Amniotic stem cell (primary cell): ENCODE measurements at regions not wholly inside any gene's neighbourhood (a gene's known extent, or its start where the extent isn't known, plus 50 kb on each side); places are given as distances from the start of the nearest gene placed in this dataset.

Source experiments
- DNase-seq: peaks from one replicate; lab custom pipeline; 2025; lab: John Stamatoyannopoulos, UW

- no peak for DNase-seq
Measured at GRCh38 chr18:28626756-28627155, 449.8 kb upstream of the CDH2 start.

DNA sequence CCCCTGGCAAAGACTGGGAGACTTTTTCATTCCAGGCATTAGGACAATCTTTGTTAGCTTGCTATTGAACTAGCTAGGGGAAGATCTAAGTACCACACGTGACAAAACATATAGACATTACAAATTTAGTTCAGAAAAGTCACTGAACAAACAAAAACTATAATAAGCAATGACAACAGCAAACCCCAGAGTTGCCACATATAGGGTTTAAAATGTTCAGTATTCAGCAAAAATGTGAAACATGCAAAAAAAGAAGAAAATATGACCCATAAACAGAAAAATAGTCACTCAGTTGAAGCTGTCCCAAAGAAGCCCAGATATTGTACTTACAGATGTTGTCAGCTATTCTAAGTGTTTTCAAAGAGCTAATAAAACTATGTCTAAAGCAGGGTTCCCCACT, 431.1 kb upstream of the CDH2 start:
- DNase-seq = no peak

GRCh38 chr18:28606686-28607085, 429.8 kb upstream of the CDH2 start:
- DNase-seq = no peak

DNA sequence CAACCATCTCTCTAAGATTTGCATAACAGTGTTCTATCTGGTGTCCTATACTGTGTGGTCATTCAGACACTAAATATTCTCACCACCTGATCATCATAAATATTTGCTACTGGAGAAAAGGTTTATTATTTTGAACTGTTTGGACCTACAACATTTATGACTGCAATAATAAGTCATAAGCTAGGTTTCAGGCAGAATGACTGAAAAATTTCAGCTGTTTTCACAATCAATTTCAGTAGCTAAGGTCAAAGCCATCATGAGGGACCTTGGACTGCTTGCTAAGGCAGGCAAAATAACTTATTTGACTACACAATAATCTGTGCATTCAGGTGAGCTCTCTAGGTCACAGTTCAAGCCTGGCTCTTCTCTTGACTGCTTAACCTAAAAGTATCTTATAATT, 425.5 kb upstream of the CDH2 start:
- DNase-seq = no peak

DNA sequence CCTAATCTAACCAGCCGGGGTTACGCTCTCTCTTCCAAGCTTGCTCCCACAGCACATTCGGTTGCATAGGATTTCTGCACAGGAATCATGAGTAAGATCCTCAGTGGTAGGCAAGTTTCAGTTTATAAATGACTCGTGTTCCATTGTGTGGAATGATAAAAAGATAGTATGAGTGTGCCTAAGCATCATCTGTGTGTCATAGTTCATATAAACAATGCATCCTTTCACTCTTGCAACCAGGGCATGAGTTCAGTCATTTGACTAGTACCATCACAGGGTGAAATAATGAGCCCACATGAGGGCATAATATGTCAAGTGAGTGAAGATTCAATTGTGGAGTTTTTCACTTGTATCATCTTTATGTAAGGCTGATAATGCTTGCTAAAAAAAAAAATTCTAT, 417.1 kb upstream of the CDH2 start:
- DNase-seq = no peak

GRCh38 chr18:28588884-28589549, 412.1 kb upstream of the CDH2 start:
- no peak for DNase-seq

DNA sequence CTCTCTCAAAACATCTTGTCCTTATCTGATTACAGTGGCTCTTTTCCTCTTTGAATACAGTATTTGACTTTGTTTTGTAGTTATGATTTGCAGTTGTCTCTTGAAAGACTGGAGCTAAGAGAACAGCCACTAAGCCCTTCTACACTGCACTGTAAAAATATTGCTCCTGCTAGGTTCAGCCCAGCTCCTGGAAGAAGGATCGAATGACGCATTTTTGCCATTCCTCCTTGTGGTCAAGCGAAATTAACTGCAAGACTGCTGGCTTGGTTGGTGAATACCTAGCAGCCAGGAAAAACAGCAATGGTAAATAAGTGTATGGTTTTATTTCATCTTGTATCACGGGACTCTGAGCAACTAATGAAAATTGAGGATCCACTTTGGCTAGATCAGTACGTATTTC, 407.8 kb upstream of the CDH2 start:
- DNase-seq = peak; percentile 58

DNA sequence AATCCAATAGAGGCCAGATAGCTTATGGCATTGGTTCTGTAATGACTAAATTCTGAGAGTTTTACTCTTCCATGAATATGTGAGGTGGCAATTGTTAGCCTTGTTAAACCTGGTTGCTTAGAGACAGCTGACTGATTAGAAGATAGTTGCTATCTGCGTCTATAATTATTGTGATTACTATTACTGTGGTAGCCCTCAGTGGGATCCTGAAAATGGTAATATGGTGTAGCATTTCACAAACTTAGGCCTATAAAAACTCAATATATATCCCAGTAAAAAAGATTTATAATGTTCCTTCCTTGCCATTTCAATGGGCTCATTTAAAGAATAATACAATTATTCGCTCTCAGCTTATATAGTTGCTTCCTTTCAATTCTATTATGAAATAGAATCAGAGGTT, 405.8 kb upstream of the CDH2 start:
- no peak for DNase-seq

DNA sequence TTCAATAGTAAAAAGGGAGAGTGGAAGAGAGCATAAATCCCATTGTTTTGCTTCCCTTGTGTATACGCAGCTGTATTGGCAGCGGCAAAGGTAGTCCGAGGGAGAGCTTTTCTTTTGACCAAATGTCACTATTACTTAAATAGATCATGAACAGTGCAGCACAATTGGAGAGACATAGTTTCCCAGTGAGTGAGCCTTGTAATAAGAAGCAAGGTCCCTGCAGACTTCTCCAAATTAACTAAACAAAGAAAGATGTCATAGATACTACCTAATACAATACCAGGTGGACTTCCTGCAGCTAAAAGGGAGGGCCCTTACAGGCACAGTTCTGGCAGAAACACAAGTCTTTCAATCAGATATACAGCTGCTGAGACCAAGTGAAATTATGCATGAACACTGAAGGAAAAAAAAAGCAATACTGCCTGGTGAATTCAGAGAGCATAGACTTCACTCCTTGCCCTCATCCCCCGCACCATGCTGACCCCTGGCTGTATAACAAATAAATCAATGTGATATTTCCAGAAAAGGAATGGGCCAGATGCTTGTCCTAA, 404.7 kb upstream of the CDH2 start:
- DNase-seq = no peak

- no peak for DNase-seq
Measured at GRCh38 chr18:28576941-28577340, 400.0 kb upstream of the CDH2 start.

DNA sequence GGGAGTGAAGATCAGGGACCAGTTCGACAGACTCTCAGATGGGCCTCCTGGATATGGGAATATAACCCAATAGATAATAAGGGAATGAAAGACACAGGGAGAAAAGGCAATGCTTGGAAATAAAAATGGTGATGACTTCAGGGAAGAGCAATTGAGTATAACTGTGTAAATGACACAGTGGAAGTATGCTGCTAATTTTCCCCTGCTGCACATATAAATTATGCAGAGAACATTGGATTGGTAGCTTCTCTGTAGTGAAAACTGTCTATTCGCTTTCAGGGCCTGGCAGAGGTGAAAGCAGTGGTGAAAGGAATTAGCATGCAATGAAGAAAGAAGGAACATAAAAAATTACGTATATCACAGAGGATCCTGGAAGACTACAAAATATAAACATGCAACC, 398.2 kb upstream of the CDH2 start:
- DNase-seq = no peak

DNA sequence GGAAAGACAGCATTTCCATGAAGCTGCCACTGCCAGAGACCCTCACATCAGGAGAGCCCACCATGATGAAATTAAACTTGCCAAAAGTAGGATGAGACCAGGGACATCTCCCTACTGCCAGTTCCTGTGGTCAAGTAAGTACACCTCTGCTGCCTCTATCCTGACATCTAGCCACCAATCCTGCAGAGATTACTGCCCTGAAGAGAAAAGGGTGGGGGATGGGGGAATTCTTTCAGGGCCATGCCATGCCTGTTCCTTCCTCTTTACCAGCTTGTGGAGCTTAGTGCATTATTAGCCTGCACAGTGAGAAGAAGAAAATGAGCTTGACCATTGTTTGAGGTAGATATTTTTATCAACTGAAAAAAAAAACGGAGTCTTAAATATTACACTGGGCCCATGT, 397.2 kb upstream of the CDH2 start:
- no peak for DNase-seq

DNA sequence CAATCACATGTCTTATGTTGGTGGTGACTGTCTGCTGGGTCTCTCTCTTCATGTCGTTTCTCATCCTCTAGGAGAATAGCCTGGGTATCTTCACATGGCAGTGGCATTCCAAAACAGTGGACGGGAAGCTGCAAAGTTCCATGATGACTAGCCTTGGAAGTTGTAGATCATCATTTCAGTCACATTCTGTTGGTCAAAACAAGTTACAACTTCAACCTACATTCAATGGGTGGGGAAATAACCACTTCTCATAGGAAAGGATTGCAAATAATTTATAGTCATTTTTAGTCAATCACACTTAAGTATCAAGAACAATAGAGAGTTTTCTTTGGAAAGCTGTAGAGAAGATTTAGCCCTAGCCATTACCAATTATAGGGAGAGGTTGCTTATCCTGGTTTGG, 395.0 kb upstream of the CDH2 start:
- no peak for DNase-seq

GRCh38 chr18:28560331-28560730, 383.4 kb upstream of the CDH2 start:
- no peak for DNase-seq

DNA sequence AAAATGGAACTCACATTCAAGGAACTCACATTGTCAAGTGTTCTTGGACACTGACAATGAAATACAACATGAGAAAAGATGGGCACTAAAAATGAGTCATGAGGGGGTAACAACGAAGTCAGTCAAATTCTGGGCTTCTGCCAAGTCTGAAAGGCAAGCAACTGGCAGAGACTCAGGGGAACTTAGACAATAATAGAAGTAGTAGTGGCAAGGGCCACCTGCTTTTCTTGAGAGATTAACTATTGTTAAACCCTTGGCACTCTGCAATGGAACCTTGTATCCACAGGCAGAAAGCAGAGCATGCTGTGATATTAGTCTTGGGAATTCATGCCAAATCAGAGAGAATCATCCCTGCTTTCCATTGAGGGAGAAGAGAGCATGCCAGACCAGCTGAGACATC, 382.6 kb upstream of the CDH2 start:
- no peak for DNase-seq

GRCh38 chr18:28541934-28542333, 365.0 kb upstream of the CDH2 start:
- no peak for DNase-seq

DNA sequence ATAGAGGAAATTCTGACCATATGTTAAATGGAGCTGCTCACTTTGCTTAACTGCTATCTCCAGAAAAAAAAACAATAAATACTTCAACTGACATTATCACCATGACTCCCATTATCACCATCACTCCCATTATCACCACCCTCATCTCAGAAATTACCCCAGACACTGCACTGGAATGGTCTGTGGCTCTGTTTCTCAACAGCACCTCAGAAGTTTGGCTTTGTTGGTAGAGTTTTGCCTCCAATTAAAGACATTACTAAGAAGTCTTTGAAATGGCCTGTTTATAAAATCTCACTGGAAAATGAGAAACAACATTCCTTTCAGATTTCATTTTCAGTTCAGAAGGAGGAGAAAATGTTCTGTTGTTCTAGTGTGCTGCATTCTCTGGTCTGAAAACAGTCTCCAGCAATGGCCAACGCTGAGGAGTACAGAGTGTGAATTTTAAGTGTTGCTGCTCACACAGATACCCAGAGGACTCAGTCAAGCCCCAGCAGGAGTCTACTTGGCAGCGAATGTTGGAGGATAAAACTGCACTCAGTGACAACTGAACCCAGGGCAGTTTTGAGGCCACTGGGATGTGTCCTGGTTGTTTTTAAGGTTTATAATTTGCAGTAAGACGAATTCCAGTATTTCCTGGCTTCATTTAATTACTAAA, 364.5 kb upstream of the CDH2 start:
- no peak for DNase-seq

DNA sequence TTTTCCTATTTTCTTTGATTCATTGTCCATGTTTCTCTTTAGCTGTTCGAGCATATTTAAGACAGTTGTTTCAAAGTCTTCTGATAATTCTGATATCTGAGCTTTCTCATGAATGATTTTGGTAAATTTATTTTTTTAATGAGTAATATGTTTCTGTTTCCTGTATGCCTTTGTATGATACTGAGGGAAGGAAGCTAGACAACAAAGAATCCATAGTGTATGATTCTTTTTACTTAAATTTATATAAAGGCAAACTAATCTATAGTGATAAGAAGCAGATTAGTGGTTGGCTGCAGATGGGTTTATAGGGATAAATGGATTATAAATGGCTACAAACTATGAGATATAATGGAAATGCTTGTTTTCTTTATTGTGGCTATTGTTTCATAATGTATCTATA, 352.7 kb upstream of the CDH2 start:
- no peak for DNase-seq

- DNase-seq = no peak
Measured at GRCh38 chr18:28526196-28526595, 349.3 kb upstream of the CDH2 start.

- no peak for DNase-seq
Measured at GRCh38 chr18:28523758-28524475, 347.0 kb upstream of the CDH2 start.

- DNase-seq = no peak
Measured at GRCh38 chr18:28522236-28522635, 345.3 kb upstream of the CDH2 start.

- no peak for DNase-seq
Measured at GRCh38 chr18:28519997-28520396, 343.1 kb upstream of the CDH2 start.

DNA sequence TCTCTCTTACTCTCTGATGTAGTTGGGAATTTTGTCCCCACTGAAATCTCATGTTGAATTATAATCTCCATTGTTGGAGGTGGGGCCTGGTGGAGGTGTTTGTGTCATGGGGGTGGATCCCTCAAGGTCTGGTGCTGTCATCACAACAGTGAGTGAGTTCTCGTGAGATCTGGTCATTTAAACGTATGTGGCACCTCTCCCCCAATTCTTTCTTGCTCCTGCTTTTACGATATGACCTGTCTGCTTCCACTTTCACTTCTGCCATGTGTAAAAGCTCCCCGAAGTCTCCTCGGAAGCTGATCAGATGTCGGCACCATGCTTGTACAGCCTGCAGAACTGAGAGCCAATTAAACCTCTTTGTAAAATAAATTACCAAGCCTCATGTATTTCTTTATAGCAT, 337.8 kb upstream of the CDH2 start:
- DNase-seq = no peak
